Activated T-helper 1 cell treated with anti-CD3 and anti-CD28 coated beads, Interleukin-12 subunit alpha, Interleukin-12 subunit beta, Interleukin-2, Interleukin-4 antibody, amounts not matched to agents 30 ng/mL and 10 ng/mL and 1 ng/mL, durations not matched to agents 14 hours and 24 hours and 36 hours (primary cell): ENCODE measurements at regions not wholly inside any gene's neighbourhood (a gene's known extent, or its start where the extent isn't known, plus 50 kb on each side); places are given as distances from the start of the nearest gene placed in this dataset.

Source experiments
- DNase-seq: peaks from one replicate; pipeline ENCODE4 v3.0.0; 2021; ENCODE audit warnings: low spot score
- H3K27ac Mint-ChIP-seq: one replicate; pipeline ENCODE4 v1.8.0; 2021; ENCODE audit warnings: mild to moderate bottlenecking, mixed read lengths
- H3K27me3 Mint-ChIP-seq: one replicate; pipeline ENCODE4 v1.8.0; 2022; ENCODE audit warnings: mild to moderate bottlenecking, moderate library complexity, mixed read lengths; ENCODE audit not compliant: insufficient read depth
- H3K36me3 Mint-ChIP-seq: one replicate; pipeline ENCODE4 v1.8.0; 2021; ENCODE audit warnings: low read depth, mixed read lengths
- H3K4me1 Mint-ChIP-seq: one replicate; pipeline ENCODE4 v1.8.0; 2021; ENCODE audit warnings: low read depth, mixed read lengths
- H3K4me3 Mint-ChIP-seq: one replicate; pipeline ENCODE4 v1.8.0; 2021; ENCODE audit warnings: mild to moderate bottlenecking, moderate library complexity, mixed read lengths
- H3K9me3 Mint-ChIP-seq: one replicate; pipeline ENCODE4 v1.8.0; 2021; ENCODE audit warnings: mixed read lengths
- intact Hi-C: fragments of 100-400 bp; cut with micrococcal nuclease; formaldehyde crosslinking; loops from one replicate; pipeline ENCODE4 v1.15.1; 2024

DNA sequence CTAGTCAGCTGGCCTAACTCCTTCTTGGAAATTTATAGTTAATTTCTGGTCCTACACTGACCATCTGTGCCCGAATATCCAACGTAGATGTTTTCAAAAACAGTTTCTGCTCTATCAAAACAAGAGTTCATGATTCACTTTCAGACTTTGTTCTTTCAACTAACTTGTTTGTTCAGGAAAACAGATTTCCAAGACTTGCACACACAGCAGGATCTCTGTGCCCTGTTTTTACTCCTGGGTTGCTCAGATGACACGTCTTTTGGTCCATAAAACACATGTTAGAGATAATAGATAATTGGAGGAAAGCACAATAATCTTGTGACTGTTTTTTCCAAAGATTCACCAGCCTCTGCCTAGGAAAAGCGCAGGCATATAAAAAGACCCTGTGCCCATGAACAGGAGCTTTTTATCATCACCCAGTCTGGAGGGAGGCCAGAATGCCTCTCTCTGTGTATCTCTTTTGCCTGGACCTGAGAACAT is 218.0 kb downstream of the IRS2 start:
- DNase-seq = no peak
- Mint-ChIP-seq H3K27me3 (peaks cover 12% of the 10 kb centered on the region), H3K4me3 (no peak overlapping the region), H3K4me1 (peaks cover 19% of the 10 kb centered on the region), H3K36me3 (peaks cover 2% of the 10 kb centered on the region), H3K27ac (no peak overlapping the region), H3K9me3 (no peaks in the 10 kb centered on the region)
- intact Hi-C loops = no loop called here

DNA sequence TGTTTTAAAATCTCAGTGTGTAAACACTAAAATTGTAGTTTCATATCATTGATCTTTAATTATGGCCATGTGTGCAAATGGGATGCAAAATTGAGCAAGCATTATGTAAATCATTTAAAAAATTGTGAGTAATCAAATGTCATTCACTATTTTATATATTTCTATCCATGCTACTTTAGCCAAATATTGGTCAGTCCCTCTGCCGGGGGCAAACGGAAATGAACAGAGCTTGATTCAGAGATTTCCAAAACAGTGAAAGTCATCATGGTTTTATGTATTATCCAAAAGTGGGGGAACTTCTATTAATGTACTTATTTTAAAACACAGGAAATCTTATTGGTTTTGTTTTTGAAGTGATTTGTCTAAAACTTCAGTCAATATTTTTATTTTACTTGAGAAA is 219.1 kb downstream of the IRS2 start:
- no peak for DNase-seq
- H3K27me3 Mint-ChIP-seq = peaks cover 16% of the 10 kb centered on the region
- no peak overlapping the region for H3K4me3 Mint-ChIP-seq
- H3K9me3 Mint-ChIP-seq = no peaks in the 10 kb centered on the region
- H3K27ac Mint-ChIP-seq = no peak overlapping the region
- intact Hi-C loops = no loop called here
- peaks cover 19% of the 10 kb centered on the region for H3K4me1 Mint-ChIP-seq
- H3K36me3 Mint-ChIP-seq = peaks cover 2% of the 10 kb centered on the region

DNA sequence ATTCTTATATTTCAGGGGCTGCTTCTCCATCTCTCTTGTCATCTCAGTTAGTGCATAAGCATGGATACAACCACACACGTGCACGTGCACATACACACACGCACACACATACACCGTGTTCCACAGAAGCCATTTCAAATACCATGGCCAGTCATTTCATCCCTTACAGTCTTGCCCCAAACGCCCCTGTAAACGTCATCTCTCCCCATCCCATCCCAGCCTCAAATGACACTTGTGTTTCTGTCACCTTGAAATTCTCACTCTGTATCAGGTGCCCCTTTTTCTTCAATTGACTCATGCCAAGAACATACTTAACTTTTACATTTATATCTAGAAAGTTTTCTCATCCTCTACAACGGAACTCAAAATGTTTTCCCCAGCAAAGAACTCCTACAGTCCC is 220.5 kb downstream of the IRS2 start:
- Mint-ChIP-seq H3K36me3 (peaks cover 2% of the 10 kb centered on the region), H3K4me1 (peaks cover 12% of the 10 kb centered on the region), H3K27me3 (peaks cover 18% of the 10 kb centered on the region), H3K27ac (no peak overlapping the region), H3K4me3 (no peak overlapping the region), H3K9me3 (no peaks in the 10 kb centered on the region)
- DNase-seq = no peak
- intact Hi-C loops = no loop called here

DNA sequence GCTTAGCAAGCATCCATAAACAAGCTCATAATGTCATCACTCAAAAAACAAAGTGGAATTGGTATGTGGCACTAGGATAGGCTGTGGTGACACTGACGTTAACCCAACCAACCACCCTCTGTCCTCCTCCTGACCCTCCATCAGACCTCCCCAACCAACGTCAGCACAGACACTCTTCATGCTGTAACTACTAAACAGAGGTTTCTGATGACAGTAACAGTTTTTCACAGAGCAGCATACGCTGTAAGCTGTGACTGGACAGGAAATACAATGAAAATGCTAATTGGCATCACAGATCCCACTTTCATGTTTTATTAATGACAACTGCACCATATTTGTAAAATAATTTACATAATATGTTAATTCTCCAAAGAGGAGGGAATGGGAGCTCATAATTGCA is 238.0 kb downstream of the IRS2 start:
- no peak for DNase-seq
- Mint-ChIP-seq H3K9me3 (no peaks in the 10 kb centered on the region), H3K4me3 (no peak overlapping the region)

DNA sequence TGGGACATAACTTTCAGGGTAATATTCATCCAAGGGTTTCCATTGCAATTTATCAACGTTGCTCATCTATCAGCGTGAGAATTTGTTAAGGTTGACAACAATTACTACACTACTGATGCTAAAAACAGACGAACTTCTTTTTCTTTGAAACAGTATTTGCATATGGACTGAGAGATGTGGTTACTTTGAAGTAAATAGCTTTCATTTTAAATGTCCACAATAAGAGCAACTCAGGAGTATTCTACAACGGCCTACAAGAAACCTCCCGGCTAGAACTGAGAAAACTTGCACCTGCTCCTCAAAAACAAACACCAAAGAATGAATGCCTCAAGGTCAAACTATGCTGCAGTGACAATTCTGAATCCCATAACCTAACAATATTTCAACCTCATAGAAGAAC is 238.4 kb downstream of the IRS2 start:
- Mint-ChIP-seq H3K27ac (no peak overlapping the region), H3K4me3 (no peak overlapping the region), H3K36me3 (no peaks in the 10 kb centered on the region), H3K4me1 (no peaks in the 10 kb centered on the region), H3K27me3 (peaks cover 2% of the 10 kb centered on the region), H3K9me3 (no peaks in the 10 kb centered on the region)
- intact Hi-C loops = no loop called here
- DNase-seq = no peak

More for the DNA sequence above, 238.0 kb downstream of the IRS2 start:
- H3K36me3 Mint-ChIP-seq = no peaks in the 10 kb centered on the region
- H3K4me1 Mint-ChIP-seq = no peaks in the 10 kb centered on the region
- no peak overlapping the region for H3K27ac Mint-ChIP-seq
- peaks cover 2% of the 10 kb centered on the region for H3K27me3 Mint-ChIP-seq
- intact Hi-C loops = no loop called here

DNA sequence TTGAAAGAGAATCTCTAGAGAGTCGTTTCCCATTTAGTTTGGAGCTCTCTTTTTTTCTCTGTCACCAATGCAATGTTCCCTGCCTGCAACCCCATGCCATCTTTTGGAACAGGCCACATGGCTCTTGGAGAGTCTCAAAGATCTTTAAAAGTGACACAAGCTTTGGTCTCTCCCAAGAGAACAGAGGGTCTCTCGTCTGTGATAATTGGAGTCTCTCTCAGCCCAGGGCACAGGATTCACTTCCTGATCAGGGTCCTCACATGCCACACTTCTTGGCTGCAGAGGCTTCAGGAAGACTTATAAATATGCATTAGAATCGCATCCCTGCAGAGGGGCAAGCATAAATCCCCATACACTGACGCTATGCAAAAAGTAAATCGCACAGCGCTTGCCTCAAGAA is 240.5 kb downstream of the IRS2 start:
- Mint-ChIP-seq H3K27ac (no peak overlapping the region), H3K36me3 (no peaks in the 10 kb centered on the region), H3K4me1 (no peaks in the 10 kb centered on the region), H3K9me3 (no peaks in the 10 kb centered on the region), H3K4me3 (no peak overlapping the region), H3K27me3 (peaks cover 2% of the 10 kb centered on the region)
- DNase-seq = no peak
- intact Hi-C loops = no loop called here

DNA sequence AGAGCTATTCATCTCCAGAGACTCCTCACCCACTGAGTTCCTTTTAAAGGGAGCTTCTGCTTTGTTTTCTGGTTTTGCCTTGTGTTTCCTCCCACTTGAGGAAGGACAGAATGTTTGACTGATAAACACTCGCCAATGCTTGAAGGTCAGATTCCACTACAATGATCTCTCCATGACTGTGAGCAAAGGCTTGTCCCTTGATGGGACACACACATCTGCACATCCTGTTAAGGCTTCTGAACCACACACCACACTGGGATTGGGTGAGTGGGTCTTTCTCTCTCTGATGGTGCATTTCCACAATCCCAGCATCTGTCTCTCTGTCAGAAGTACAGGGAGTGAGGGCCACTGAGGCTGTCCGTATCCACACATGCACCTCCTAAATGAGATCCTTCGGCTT is 245.3 kb downstream of the IRS2 start:
- intact Hi-C loops = no loop called here
- peaks cover 2% of the 10 kb centered on the region for H3K27me3 Mint-ChIP-seq
- H3K4me3 Mint-ChIP-seq = no peak overlapping the region
- no peak for DNase-seq
- no peaks in the 10 kb centered on the region for H3K36me3 Mint-ChIP-seq
- no peak overlapping the region for H3K27ac Mint-ChIP-seq
- H3K4me1 Mint-ChIP-seq = no peaks in the 10 kb centered on the region
- H3K9me3 Mint-ChIP-seq = no peaks in the 10 kb centered on the region

DNA sequence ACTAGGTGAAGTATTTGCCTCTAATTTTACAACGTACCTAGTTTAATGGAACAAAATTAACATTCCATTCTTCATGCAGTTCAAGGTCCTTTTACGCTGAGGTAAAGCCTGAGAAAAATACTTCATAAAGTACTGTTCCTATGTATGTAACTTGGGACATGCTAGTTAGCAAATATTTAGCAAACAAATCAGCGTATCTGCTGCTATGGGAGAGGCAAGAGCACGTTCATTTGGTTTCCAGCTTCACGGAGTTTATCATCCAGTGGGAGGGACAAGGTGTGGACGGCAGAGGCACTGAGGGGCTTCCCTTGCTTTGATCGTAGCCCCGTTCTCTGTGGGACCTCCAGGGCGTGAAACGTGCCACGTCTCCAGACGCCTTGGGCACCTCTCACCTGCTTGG is 248.8 kb downstream of the IRS2 start:
- H3K4me3 Mint-ChIP-seq = no peak overlapping the region
- intact Hi-C loops = no loop called here
- no peaks in the 10 kb centered on the region for H3K36me3 Mint-ChIP-seq
- H3K4me1 Mint-ChIP-seq = no peaks in the 10 kb centered on the region
- no peak overlapping the region for H3K27ac Mint-ChIP-seq
- H3K9me3 Mint-ChIP-seq = no peaks in the 10 kb centered on the region
- DNase-seq = no peak
- no peaks in the 10 kb centered on the region for H3K27me3 Mint-ChIP-seq

DNA sequence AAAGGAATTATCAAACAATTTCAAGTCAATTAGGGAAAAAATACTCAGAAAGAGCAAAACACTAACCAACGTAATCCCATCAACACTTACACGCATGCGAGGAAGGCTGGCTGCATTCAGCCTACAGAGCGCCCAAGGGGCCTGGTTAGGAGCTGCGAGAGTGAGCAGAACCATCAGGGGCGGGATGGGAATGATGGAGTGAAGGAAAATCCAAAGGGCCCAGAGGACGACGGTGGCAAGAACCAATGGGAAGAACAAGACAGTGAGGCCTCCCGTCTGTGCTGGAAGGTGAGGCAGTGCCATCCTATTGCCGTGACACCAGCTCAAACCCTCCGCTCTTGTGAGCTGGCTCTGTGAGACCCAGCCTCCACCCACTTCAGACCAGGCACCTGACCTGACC is 253.0 kb downstream of the IRS2 start:
- Mint-ChIP-seq H3K4me1 (no peaks in the 10 kb centered on the region), H3K27me3 (no peaks in the 10 kb centered on the region), H3K4me3 (no peak overlapping the region), H3K9me3 (no peaks in the 10 kb centered on the region), H3K27ac (no peak overlapping the region), H3K36me3 (no peaks in the 10 kb centered on the region)
- DNase-seq = no peak
- intact Hi-C loops = no loop called here

DNA sequence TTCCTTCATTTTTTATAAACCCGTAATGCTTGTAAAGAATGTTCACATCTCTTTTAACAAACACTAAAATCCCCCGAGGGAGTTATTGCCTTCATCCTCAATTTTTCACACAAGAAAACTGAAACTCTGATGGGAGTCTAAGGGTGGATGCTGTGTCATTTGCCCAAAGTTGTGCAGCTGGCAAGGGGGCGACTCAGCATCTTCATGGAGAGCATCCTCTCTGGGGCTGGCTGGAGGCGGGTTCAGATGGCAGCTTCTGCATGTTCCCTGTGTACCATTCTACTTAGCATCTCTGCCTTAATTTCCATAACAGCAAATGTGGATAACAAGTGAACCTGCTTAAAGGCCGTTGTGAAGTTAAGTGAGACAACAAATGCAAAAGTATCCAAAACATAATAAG is 256.4 kb downstream of the IRS2 start:
- intact Hi-C loops = no loop called here
- Mint-ChIP-seq H3K9me3 (no peaks in the 10 kb centered on the region), H3K4me1 (no peaks in the 10 kb centered on the region), H3K27ac (no peak overlapping the region), H3K36me3 (no peaks in the 10 kb centered on the region), H3K4me3 (no peak overlapping the region), H3K27me3 (no peaks in the 10 kb centered on the region)
- DNase-seq = no peak

DNA sequence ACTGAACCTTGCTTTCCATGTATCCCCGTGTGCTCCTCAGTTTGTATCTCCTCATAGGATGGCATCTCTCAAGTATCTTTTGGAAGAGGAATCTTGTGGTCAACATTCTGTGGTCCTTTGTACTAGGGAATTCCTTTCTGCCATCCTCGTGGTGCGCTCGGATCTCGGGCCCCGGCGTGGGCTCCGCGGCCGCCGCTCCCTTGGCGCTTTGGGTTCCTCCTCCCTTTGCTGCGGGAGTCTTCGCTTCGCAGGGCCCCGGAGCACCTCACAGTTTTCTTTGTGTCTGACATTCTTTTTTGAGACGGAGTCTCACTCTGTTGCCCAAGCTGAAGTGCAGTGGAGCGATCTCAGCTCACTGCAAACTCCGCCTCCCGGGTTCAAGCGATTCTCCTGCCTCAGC is 264.7 kb downstream of the IRS2 start:
- intact Hi-C loops = no loop called here
- no peak for DNase-seq
- no peak overlapping the region for H3K27ac Mint-ChIP-seq
- H3K27me3 Mint-ChIP-seq = no peaks in the 10 kb centered on the region
- H3K4me3 Mint-ChIP-seq = no peak overlapping the region
- no peaks in the 10 kb centered on the region for H3K36me3 Mint-ChIP-seq
- no peaks in the 10 kb centered on the region for H3K4me1 Mint-ChIP-seq
- no peaks in the 10 kb centered on the region for H3K9me3 Mint-ChIP-seq

DNA sequence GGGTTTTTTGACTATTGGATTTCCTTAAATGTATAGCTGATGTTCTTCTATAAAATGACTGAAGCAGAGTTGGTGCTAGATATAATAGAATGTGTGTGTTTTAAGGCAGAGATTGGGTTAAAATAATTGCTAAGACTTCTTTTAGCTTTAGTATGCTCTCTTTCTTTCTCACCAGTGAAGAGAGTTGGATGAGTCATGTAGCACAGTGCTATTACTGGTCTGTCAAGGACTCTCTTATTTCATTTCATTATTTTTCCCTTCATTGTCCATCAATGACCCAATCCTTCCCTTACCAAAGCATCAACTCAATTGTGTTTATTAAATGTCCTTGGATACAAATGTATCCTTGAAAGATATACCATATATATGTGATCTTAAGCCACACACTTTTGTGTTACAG is 268.9 kb downstream of the IRS2 start:
- Mint-ChIP-seq H3K27me3 (no peaks in the 10 kb centered on the region), H3K4me3 (no peak overlapping the region), H3K27ac (no peak overlapping the region), H3K36me3 (no peaks in the 10 kb centered on the region), H3K9me3 (no peaks in the 10 kb centered on the region), H3K4me1 (no peaks in the 10 kb centered on the region)
- no peak for DNase-seq
- intact Hi-C loops = no loop called here

DNA sequence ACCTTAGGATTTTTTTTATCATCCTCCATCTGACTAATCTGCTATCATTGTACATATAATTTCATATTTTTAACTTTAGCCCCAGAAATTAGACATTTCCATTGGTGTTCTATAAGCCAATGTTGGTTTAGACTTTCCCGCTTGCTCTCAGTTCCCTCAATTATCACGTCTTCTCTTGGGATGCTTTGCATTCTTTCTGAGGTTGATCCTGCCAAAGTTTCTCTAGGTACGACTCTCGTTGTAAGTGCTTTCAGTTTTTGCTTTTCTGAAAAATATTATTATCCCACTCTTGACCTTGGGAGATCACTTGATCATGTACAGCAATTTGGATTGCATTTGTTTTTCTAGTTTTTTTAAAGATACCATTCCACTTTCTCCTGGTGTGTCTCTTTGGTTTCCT is 270.2 kb downstream of the IRS2 start:
- Mint-ChIP-seq H3K9me3 (no peaks in the 10 kb centered on the region), H3K4me1 (no peaks in the 10 kb centered on the region), H3K36me3 (no peaks in the 10 kb centered on the region), H3K4me3 (no peak overlapping the region), H3K27me3 (no peaks in the 10 kb centered on the region), H3K27ac (no peak overlapping the region)
- DNase-seq = no peak
- intact Hi-C loops = no loop called here

DNA sequence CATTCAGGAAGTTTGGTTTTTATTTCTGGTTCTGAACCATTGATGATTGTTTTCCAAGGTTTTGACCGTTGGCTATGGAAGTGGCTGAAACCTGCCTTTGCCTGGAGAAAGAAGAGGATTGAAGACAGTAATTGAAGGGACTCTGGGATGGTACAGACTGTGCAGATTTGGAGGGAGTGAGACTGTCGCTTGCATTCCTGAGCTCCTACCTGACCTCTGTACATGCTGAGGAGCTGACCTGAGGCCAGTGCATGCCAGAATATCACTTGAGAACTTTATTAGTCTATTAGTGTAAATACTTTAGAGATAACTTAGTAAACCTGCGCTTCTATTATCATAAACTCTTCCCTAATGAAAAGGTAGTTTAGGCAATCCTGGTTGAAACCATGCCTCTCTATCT is 276.4 kb downstream of the IRS2 start:
- intact Hi-C loops = no loop called here
- DNase-seq = no peak
- H3K4me3 Mint-ChIP-seq = no peak overlapping the region

More for the DNA sequence above, 276.4 kb downstream of the IRS2 start:
- H3K36me3 Mint-ChIP-seq = no peaks in the 10 kb centered on the region
- no peaks in the 10 kb centered on the region for H3K9me3 Mint-ChIP-seq
- no peaks in the 10 kb centered on the region for H3K27me3 Mint-ChIP-seq
- no peak overlapping the region for H3K27ac Mint-ChIP-seq
- no peaks in the 10 kb centered on the region for H3K4me1 Mint-ChIP-seq
